Prostate gland (tissue), 2 donors: ENCODE measurements at regions not wholly inside any gene's neighbourhood (a gene's known extent, or its start where the extent isn't known, plus 50 kb on each side); places are given as distances from the start of the nearest gene placed in this dataset.

Experiments
- DNase-seq: peaks from one replicate; pipeline ENCODE4 v3.0.0-alpha.2; 2019; ENCODE audit warnings: low spot score
- H3K27ac ChIP-seq, 2 donors: fragments of 200-600 bp; sonication (generic); 2 replicates each; pipeline ENCODE4 v1.5.1; 2017 to 2019
- H3K27me3 ChIP-seq: fragments of 200-600 bp; sonication (generic); replicated peaks from 2 replicates; pipeline ENCODE4 v1.5.1; 2019; ENCODE audit not compliant: insufficient read depth
- H3K36me3 ChIP-seq, 2 donors: fragments of 200-600 bp; sonication (generic); 1 replicate in 1 of 2; 2 replicates in 1 of 2; pipeline versions ENCODE4 v1.5.1 to v1.8.1; 2017 to 2019
- H3K4me1 ChIP-seq: fragments of 200-600 bp; sonication (generic); replicated peaks from 2 replicates; pipeline ENCODE4 v1.5.1; 2019
- H3K4me3 ChIP-seq, 2 donors: fragments of 200-600 bp; sonication (generic); 2 replicates each; pipeline ENCODE4 v1.5.1; 2017 to 2019
- H3K9me3 ChIP-seq: fragments of 200-600 bp; sonication (generic); 2 replicates; pipeline ENCODE4 v1.5.1; 2017
- POLR2A ChIP-seq: fragments of 450-650 bp; IDR thresholded peaks from one replicate; pipeline ENCODE4 v1.6.1; 2016; ENCODE audit warnings: antibody characterized with exemption, mild to moderate bottlenecking
- POLR2AphosphoS5 ChIP-seq: sonication (generic); formaldehyde crosslinking; IDR thresholded peaks from one replicate; pipeline ENCODE4 v1.6.1; 2017; ENCODE audit warnings: antibody characterized with exemption
- WGBS: methylation state at CpG from one replicate; pipeline ENCODE4 v1.1.5; 2018; 5-methylcytosine and 5-hydroxymethylcytosine counted together
- intact Hi-C: fragments of 100-400 bp; cut with DNase I; formaldehyde crosslinking; loops from one replicate; pipeline ENCODE4 v1.14.2; 2022
- TF ChIP-seq, protein P1 (sequence below), 4 experiments: fragments of 200-600 bp in 2 of 4; fragments of 450-650 bp in 2 of 4; sonication (generic) in 2 of 4; IDR thresholded peaks; 1 replicate in 3 of 4; 2 replicates in 1 of 4; pipeline ENCODE4 v1.5.1; 2016 to 2019; ENCODE audit warnings: antibody characterized with exemption in 4 of 4, mild to moderate bottlenecking in 2 of 4, moderate library complexity in 2 of 4

DNA sequence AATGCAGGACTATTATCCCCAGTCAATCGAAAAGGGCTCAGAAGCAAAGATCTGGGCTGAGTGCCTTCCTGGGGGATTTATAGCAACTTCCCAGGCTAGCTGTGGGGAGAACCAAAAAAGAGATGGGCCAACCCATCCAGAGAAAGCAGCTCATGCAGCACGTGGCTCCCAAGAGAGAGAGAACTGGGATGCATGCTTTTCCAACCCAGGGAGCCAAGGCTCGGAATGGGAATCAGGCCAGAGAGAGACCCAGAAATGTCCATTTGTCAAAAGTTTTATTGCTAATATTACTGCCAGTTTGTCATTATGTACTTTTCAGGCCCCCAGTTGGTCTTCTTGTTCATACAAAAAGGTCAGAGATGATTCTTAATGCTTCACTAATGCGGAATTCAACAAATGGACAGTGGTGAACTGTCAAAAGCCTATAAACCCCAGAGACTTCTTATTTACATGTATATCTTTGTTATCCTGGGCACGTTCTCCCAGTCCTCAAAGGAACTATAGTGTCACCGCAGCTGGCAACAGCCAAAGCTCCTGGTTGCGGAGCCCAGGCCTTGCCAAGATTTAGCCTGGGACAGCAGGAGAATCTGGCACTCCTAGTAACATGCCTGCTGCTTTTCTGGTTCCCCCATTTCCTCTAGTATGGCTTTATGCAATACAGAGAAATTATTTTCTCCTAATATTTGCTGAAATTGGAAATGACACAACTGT lies 139.1 kb upstream of the POU3F2 start:
- no peak for DNase-seq
- Histone ChIP-seq H3K9me3 (no peaks in the 10 kb centered on the region), H3K27ac (no peak overlapping the region), H3K4me1 (no peaks in the 10 kb centered on the region), H3K36me3 (no peaks in the 10 kb centered on the region), H3K4me3 (no peak overlapping the region), H3K27me3 (no peaks in the 10 kb centered on the region)
- intact Hi-C loops = no loop called here
- WGBS = 68% methylated on average over 7 of the region's 7 CpGs
- no peak for TF ChIP-seq POLR2AphosphoS5
- no peak for TF ChIP-seq POLR2A
- TF ChIP-seq, protein P1, sequence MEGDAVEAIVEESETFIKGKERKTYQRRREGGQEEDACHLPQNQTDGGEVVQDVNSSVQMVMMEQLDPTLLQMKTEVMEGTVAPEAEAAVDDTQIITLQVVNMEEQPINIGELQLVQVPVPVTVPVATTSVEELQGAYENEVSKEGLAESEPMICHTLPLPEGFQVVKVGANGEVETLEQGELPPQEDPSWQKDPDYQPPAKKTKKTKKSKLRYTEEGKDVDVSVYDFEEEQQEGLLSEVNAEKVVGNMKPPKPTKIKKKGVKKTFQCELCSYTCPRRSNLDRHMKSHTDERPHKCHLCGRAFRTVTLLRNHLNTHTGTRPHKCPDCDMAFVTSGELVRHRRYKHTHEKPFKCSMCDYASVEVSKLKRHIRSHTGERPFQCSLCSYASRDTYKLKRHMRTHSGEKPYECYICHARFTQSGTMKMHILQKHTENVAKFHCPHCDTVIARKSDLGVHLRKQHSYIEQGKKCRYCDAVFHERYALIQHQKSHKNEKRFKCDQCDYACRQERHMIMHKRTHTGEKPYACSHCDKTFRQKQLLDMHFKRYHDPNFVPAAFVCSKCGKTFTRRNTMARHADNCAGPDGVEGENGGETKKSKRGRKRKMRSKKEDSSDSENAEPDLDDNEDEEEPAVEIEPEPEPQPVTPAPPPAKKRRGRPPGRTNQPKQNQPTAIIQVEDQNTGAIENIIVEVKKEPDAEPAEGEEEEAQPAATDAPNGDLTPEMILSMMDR (IDR thresholded peaks at IDR 0.05) = no peak

DNA sequence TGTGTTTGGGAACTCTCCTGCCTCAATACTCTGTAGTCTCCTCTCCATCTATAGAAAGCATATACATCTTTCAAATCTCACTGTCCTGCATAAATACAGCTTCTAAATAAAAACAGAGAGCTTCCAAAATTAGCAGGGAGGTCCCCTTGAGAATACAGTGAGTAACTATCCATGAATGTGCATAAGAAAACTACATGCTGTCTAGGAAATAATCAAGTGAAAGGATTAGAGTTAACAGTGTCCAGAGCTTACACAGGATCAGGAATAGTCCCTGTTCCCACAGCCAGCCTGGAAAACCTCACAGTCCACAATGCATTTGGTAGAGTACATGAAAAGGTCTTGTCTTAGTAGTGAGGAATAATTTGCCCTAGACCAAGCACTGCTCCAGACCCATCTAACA lies 123.0 kb upstream of the POU3F2 start:
- no peak for DNase-seq
- TF ChIP-seq POLR2A = no peak
- TF ChIP-seq, protein P1 (IDR thresholded peaks at IDR 0.05) = no peak
- TF ChIP-seq POLR2AphosphoS5 = no peak
- no peak overlapping the region for H3K27ac ChIP-seq
- no peaks in the 10 kb centered on the region for H3K27me3 ChIP-seq
- no peaks in the 10 kb centered on the region for H3K9me3 ChIP-seq
- H3K36me3 ChIP-seq = no peaks in the 10 kb centered on the region
- intact Hi-C loops = no loop called here
- no peaks in the 10 kb centered on the region for H3K4me1 ChIP-seq
- H3K4me3 ChIP-seq = no peak overlapping the region

DNA sequence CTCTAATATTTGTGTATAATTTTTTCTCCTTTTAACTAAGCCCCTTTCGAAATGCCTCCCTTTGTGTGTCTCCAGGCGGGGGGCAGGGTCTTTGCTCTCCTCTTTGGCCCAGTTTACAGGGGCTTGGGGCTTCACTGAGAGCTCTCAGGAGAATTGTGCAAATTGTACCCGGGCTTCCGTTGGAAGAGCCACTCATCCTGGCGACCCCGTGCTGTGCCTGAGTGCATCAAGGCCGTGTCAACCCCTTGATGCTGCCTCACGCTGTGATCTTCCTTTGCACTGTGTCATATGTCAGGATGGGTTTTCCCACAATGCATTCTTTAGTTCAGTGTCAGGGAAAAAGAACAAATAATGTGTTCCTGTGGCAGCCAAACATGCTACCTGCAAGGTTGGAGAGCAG lies 118.0 kb upstream of the POU3F2 start:
- TF ChIP-seq, protein P1 (IDR thresholded peaks at IDR 0.05) = no peak
- no peak for TF ChIP-seq POLR2A
- Histone ChIP-seq H3K4me3 (no peak overlapping the region), H3K27me3 (no peaks in the 10 kb centered on the region), H3K9me3 (no peaks in the 10 kb centered on the region), H3K36me3 (no peaks in the 10 kb centered on the region), H3K4me1 (no peaks in the 10 kb centered on the region), H3K27ac (no peak overlapping the region)
- intact Hi-C loops = no loop called here
- DNase-seq = no peak
- WGBS = 9% methylated on average over 8 of the region's 8 CpGs

DNA sequence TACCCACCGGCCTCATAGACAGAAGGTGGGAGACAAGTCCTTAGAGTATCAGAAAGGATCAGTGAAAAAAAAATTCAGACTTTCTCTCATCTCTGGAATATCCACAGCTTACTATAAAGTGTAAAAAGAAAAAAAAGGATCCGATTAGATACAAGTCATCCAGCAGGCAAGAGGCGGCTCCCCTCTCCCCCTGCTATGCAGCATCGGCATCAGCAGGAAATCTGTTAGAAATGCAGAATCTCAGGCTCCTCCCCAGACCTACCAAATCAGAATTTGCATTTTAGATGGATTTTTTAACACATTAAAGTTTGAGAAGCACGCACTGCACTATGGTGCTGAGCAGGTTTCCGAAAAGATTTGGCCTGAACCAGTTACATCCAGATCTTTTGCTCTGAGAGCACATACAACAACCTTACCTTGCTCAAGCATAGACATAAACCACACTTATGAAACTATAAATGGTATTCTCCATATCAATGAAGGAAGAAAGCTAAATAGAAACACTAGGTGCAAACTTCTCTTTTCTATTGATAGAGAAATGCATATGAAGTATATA lies 117.0 kb upstream of the POU3F2 start:
- 62% methylated on average over 6 of the region's 6 CpGs for WGBS
- Histone ChIP-seq H3K4me3 (no peak overlapping the region), H3K27me3 (no peaks in the 10 kb centered on the region), H3K4me1 (no peaks in the 10 kb centered on the region), H3K36me3 (no peaks in the 10 kb centered on the region), H3K27ac (no peak overlapping the region), H3K9me3 (no peaks in the 10 kb centered on the region)
- DNase-seq = no peak
- intact Hi-C loops = no loop called here
- TF ChIP-seq, protein P1 (IDR thresholded peaks at IDR 0.05) = no peak
- TF ChIP-seq POLR2A = no peak
- no peak for TF ChIP-seq POLR2AphosphoS5

DNA sequence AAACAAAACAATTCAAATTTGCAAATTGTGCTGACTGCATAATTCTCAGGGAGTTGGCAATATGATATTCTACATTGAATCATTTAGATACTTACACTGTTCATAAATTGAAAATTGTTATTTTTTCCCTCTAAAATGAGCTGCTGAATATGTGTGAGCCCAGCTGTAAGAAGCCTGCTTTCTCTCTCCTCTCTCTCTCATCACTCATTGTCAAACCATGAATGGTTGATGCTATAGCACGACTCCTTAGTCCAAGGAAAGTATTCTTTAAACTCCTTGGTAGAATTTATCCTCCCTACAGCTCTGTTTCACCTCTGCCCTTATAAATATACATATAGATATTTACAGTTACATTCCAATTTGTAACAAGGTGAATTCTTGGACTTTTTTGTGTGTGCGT lies 116.4 kb upstream of the POU3F2 start:
- Histone ChIP-seq H3K4me1 (no peaks in the 10 kb centered on the region), H3K36me3 (no peaks in the 10 kb centered on the region), H3K4me3 (no peak overlapping the region), H3K9me3 (no peaks in the 10 kb centered on the region), H3K27me3 (no peaks in the 10 kb centered on the region), H3K27ac (no peak overlapping the region)
- TF ChIP-seq, protein P1 (IDR thresholded peaks at IDR 0.05) = no peak
- no peak for TF ChIP-seq POLR2AphosphoS5
- no peak for TF ChIP-seq POLR2A
- intact Hi-C loops = no loop called here
- no peak for DNase-seq
- WGBS = 67% methylated on average over 2 of the region's 2 CpGs
